ENCODE measurements at regions not wholly inside any gene's neighbourhood (a gene's known extent, or its start where the extent isn't known, plus 50 kb on each side); places are given as distances from the start of the nearest gene placed in this dataset.

GRCh38 chr4:137443031-137443800, 89.1 kb downstream of the PCDH18 start:
- no peak for TF ChIP-seq CTCF (IDR thresholded peaks at IDR 0.05)
- TF ChIP-seq POLR2AphosphoS5 (IDR thresholded peaks at IDR 0.05) = no peak
- no peak for TF ChIP-seq EP300 (IDR thresholded peaks at IDR 0.05)
- TF ChIP-seq POLR2A (IDR thresholded peaks at IDR 0.05) = no peak
